CD1c-positive myeloid dendritic cell (primary cell): ENCODE measurements at regions not wholly inside any gene's neighbourhood (a gene's known extent, or its start where the extent isn't known, plus 50 kb on each side); places are given as distances from the start of the nearest gene placed in this dataset.
A peak's percentile ranks its signal among the peaks of the same experiment; 100 is the strongest.
"Not testable (repeated sequence)": the region's sequence is repeated elsewhere in the genome, so short reads cannot be mapped to it uniquely, and the experiment has no call there.

Source experiments
- DNase-seq: peaks from one replicate; pipeline ENCODE4 v3.0.0-alpha.2; 2016; ENCODE audit errors: extremely low spot score

DNA sequence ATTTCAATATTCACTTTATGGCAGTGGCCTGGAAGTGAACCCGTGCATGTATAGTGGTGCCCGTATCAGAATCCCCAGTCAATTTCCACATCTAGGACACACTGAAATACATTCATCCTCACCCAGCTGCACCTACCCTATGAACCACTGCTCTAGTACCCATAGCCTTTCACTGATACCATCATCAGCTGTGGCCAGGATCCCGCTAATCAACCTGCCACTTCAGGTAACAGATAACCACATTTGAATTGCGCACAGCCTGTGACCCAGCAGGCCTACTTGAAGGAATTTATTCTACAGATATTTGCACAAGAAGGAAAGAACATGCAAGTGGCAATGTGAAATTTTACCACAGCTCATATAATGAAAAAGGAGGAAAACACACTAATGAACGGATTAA is 161.0 kb upstream of the CCDC54 start:
- DNase-seq, result no peak

DNA sequence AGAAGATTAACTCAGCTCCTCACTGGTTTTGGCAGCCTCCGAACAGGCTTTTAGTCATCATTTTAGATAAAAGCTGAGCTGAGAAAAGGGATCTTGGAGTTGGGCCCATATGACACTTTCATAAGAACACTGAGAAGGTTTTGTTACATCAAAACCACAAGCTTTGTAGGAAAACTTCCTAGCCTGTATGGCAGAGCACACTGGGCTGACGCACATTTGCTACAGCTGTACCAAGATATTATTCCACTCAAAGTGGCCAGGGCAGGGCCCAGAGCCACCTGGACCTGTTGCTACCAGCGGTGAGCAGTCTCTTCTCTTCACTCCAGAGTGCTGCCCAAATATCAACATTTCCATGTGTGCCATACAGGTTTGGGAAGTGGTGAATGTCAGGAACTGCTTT is 160.5 kb upstream of the CCDC54 start:
- DNase-seq, result no peak

DNA sequence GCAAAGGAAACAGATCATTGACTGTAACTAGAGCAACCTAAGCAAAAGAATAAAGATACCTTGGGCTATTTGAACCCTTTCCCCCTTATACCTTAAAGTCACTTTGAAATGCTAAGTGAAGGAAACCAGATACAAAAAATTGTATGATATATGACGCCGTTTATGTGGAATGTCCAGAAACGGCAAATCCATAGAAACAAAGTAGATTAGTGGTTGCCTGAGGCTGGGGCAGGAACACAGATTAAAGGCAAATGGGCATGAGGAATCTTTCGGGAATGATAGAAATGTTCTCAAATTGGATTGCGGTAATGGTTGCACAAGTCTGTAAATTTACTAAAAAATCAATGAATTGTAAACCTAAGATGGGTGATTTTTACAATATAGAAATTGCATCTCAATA is 160.1 kb upstream of the CCDC54 start:
- DNase-seq, result no peak

DNA sequence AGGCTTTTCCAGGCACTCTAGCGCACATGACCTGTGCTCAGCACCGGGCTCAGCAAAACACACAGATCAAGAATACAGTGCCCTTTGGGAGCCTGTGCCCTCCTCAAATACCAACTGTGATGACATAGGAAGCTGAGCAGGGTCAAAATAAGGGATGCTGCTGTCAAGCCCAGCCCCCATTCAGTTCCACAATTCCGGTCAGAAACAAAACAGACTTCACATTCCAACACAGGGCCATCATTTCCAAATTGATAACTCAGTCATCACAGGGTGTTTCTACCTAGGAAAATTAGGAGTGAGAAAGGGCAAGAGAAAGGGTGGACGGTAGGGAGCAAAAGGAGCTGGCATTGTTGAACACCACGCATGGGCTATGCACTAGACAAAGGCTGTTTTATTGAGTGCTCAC is 158.4 kb upstream of the CCDC54 start:
- DNase-seq, result no peak

DNA sequence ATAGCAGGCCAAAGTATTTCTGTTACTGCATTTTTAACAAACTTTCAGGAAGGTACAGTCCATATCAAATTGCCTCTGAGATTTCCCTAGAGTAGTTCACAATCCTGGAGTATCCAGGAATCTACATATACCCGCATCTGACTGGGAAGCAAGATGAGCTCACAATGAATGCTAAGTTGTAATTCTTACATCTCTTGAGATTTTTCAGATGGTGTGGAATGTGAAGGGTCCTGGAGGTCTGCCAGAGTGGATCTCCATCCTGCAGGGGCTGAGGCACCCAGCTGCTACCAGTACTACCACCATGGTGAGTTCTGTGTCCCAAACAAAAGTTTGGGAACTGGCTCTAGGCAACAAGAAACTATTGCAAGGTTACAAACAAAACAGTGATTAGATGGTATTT is 156.7 kb upstream of the CCDC54 start:
- DNase-seq, result no peak

DNA sequence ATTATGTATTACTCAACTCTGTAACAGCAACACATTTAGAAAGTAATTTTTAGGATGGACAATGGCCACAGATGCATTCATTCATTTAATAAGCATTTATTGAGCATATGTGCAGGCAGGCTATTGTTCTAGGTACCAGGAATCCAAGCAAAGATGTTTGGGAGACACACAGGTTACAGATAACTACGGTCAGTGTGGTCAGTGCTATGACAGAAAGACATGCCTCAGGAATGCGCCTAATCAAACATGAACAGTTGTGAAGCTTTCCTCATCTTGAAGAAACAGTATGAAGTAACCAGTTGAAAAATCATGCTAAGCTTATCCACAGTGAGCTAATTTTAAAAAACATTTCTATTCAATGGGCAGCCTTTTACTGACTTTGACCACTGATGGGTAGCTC is 155.4 kb upstream of the CCDC54 start:
- no peak for DNase-seq

DNA sequence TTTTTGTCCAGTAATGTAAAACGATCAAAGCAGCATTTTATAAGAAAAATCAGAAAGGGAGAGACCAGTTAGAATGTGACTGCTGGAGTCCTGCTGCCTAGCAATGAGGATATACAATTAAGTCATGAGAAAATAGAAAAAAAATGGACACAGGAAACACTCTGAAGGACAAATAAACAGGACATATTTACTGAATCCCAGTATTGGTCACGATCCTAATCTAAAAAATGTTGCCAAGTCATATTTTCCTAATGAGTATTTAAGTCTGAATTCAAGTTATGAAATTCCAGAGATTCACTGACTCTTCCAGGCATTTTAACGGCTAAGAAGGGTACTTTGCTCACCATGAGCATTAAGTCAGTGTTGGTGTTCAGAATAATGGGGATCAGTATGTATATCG is 154.3 kb upstream of the CCDC54 start:
- no peak for DNase-seq

DNA sequence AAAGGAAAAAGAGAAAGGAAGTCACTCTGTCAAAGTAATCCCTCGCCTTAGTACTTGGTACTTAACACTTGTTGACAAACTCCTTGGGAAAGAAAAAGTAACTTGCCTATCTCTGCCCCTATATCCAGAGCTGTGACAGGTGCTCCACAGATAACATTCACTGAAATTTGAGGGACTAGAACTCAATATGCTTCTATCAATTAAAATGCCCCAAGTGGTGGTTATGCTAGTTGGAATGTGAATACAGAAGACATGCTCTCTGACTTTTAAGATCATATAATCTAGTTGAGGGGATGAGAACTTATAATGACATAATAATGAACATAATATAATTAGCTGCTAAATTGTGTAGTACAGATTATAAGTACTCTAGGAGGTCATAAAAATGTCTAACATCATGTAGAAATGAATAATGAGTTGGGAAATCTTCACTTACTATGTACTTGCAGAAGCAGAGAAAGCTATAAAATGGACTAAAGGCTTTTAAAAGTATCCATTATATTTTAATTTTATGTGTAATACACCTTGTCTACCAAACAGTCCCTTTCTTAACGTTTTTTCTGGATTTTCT is 153.1 kb upstream of the CCDC54 start:
- no peak for DNase-seq

DNA sequence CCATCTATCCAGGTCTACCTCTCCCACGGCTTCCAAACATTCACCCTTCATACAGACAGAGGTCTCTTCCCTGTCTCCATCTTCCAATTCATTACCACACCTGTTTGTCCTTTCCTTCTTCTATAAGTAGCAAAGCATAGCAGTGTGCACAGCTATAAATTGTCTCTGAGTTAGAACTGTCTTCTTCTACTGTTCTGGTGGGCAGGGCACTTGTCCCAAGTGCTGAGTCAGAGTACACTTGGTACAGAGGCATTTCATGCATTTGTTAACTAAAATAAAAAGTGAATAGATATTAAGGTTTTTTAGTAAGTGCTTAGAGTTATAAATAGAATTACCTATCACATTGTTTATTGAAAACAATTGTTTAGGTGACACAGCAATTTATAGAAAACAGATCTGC is 150.1 kb upstream of the CCDC54 start:
- no peak for DNase-seq

DNA sequence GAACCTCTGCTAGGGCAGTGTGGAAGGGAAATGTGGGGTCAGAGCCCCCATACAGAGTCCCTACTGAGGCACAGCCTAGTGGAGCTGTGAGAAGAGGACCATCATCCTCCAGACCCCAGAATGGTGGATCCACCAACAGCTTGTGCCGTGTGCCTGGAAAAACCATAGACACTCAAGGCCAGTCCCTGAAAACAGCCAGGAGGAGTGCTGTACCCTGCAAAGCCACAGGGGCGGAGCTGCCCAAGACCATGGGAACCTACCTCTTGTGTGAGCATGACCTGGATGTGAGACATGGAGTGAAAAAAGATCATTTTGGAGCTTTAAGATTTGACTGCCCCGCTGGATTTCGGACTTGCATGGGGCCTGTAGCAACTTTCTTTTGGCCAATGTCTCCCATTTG is 143.4 kb upstream of the CCDC54 start:
- not testable (repeated sequence) for DNase-seq

DNA sequence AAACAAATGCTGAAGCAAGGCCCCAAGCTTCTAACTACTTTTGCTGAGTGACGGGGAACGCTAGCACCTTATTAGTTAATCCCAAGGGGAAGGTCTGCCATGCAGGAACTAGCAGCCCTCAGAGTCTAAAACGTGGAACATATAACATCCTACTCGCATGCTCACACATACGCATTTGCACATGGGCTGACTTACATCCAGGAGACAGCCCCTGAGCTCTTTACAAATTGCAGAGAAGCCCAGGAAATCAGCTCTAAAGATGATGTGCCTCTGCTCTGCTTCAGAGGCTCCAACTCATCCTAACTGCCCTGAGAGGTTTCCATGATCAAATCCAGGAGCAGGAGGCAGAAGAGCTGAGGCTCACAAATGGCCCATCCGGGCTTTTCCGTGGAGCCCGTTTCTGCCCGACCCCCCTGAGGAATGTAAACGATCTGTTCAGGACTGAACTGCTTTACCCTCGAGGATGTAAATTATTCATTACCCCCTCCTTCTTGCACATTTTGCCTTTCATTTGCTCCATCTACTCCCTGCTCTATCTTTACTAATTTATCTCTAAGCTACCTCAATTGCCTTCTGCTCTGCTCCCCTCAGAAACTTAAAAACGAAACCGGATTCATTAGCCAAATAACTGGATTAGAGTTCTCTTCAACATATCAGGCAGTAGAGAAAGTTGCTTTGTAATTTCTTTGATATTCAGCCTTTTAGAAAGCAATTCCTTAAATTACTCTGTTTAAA is 141.9 kb upstream of the CCDC54 start:
- no peak for DNase-seq

DNA sequence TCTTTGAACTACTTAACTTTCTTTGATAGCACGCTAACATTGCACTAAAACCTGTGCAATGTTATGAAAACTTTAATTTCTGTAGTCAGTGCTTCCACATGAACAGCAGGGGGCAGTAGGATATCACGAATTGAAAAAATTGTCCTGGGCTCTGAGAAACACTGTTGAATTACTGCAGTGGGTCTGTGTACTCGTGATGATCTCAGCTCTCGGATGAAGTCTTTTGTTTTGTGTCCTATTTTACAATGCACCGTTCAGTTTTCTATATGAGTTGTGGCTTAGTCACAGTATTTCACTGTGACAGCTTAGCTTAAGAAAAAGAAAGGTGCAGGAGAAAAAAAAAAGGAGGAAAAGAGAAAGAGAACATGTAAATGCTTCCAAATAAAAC is 141.3 kb upstream of the CCDC54 start:
- DNase-seq, result peak; percentile 80

DNA sequence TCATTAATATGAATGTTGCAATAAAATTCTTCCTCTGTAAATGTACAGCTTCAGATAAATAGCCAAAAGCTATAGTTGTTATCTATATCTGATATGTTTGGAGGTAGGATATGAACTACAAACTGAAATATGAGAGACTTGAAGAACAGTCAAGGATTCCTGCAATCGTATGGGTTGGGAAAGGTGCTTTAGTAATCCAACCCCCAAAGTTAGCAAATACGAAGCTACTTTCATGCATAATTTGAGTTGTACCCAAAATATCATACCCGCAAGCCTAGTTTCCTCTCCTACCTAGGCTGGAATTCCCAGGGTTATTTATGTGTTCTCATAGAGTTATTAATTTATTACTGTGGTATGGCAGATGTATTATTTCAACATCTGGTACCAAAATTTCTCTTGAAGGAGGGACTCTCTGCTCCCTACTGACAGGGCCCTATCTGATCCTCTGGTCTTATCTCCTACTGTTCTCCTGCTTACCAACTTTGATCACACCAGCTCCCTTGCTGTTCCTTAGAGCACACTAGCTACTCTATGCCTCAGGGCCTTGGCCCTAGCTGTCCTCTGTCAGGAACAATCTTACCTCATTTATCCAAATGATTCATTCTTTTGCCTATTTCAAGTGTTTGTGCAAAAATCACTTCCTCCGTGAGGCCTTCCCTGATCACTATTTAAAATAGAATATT is 140.4 kb upstream of the CCDC54 start:
- DNase-seq, result no peak

DNA sequence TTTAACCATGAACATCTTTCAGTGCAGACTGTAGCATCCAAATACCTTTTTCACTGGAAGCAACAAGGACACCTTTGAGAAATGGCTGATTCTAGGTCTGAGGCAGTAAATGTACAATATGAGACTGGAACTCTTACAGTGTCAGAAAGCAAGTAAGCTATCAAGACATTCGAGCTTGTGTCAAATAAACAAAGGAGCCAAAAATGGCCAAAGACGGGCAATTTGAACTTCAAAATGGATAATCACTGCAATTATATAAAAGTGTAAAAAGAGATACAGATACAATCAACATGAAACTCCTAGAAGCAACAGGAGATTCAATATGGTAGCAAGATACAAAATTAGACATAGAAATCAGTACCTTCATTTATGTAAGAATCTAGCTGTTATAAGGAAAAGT is 138.5 kb upstream of the CCDC54 start:
- DNase-seq, result no peak

DNA sequence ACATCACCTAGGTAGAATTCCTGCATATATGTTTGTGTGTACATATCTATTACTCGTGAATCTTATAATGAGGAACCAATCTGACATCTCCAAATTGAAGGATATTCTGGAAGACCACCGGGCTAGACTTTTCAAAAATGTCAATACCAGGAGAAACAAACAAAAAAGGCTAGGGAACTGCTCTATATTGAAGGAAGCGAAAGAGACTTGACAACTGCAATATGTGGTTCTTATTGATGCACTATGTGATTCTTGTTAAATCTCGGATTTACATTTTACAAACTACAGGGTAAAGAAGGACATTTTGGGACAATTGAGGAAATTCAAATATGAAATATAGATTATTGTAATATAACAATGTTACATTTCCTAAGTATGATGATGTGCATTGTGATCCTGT is 137.5 kb upstream of the CCDC54 start:
- no peak for DNase-seq

DNA sequence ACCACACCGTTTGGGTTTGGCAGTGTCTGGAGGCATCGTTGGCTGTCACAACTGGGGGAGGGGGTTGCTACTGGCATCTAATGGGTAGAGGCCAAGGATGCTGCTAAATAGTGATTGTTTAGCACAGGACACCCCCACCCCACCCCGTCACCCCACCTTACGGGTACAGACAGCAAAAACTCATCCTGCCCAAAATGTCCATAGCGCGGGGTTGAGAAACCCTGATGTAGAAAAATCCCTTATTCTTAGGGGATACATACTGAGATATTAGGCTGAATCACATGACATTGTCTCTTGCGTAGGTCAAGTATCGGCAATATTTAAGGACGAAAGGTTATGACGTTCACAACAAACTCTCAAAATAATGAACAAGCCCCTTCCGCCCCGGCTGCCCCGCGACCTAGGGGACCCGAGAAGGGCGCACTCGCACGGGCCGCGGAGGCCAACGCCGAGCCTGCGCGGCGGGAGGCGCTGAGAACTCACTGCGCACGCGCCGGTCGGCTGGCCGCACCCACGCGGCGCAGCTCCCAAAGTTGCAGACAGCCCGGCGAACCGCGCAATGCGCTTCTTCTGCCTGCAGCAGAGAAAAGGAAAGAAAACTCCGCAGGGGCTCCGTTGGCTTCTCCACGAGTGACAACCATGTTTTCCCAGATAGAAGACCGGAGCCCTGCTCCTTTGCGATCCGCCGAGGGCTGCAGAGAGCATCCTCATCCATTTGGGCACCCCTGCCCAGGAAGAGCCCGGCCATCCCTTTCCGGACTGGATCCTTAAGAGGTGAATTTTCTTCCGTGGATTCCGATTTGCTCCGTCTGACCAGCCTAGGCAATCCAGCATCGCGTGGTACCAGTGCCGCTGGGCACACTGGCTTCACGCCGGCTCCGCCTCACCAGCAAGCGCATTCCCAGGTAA is 136.8 kb upstream of the CCDC54 start:
- peak; percentile 87 for DNase-seq

DNA sequence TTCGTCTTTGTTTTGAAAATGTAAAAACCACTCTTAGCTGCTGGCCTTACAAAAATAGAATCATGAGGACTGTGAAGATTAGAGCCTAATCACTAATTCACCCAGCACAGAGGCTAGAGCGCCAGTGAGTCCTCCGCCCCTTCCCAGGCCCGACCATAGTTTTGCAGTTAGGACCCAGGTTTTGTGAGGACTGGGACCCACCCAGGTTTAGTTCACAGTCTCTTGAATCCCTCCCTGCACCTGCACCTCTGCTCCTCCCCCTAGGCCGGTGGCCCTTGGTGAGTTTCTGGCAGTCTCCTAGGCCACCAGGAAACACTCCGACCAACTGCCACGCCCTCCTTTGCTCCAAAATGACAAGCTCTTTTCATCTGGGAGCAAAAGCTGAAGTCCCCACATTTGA is 136.0 kb upstream of the CCDC54 start:
- no peak for DNase-seq

DNA sequence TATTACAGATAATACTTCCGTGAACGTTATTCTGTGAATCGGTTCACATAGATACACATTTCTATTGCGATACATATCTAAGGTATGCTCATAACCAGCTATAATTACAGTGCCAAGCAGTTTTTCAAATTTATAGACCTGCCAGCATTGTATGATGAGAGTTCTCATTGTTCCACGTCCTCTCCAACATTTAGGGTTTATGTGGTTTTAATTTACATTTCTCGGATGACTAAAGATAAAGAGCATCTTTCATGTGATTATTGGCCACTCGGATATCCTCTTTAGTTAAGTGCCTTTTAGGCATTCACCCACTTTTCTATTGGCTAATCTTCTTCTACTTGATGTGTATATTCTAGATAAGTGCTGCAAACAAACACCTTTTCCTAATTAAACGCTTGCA is 134.7 kb upstream of the CCDC54 start:
- DNase-seq, result no peak

DNA sequence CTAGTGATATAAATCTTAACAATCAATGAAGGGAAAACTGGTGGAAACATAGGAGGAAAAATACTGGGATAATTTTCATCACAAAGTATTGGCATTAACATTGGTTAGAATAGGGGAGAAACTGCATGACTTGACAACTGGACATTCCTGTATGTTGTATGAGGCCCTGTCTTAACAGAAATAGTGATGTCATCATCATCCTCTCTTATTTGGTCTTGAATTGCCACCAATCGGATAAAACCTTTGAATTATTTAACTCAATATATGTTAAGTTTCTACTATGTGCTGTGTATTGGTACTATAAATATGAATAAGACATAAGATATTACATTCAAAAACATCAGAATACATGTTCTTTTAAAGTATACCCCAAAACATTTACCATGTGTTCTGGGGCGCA is 130.1 kb upstream of the CCDC54 start:
- no peak for DNase-seq

DNA sequence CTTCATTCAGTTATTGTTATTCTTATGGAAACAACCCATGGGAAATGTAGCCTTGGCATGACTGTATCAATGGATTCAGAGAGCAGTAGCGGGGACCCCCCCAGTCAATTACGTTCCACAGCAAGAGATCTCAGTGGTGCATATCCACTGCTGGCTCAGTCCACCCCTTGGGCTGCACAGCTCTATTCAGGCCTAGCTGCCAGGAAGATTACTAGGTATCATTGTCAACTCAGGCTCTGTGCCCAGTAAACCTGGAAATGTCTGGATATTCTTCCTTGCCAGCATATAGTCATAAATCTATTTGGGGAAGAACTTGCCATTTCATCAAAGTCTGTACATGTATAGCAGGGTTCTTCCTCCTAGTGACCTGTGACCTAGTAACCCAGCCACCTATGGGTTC is 128.1 kb upstream of the CCDC54 start:
- no peak for DNase-seq

DNA sequence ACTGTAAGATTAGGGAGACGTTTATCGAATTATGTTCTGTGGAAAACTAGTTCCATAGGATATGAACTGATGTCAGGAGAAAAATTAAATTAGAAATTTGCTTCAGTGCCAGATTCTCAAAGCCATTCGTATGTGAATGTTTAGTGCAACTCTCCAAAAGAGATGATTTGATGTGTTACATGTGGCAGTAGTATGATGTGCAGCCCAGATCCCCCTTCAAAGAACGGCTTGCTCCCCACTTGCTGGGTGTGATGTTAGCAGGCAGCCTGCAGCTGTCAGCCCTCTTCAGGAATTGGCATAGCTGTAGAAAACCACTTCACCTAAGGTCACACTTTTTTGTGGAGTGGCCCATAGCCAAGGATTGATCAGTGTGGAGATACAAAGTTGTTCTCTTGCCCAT is 127.0 kb upstream of the CCDC54 start:
- DNase-seq, result no peak

DNA sequence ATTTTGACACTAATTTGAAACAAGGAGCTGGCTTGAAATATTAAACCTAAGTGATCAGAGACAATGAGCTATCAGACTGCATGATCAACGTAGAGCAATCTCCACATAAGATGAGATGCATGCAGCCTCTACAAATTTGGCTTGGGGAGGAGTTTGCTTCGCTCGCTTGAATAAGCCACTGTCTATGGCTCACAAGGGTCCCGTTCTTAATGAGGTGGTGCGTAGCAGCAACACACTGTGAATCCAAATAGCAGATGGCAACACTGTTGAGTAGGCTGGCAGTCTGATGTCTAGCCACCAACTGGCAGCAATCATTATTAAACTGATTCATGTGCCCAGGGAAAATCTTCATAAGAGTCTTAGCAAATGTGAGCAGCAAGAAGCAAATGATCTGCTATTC is 125.4 kb upstream of the CCDC54 start:
- DNase-seq, result no peak
